ENCODE measurements at regions not wholly inside any gene's neighbourhood (a gene's known extent, or its start where the extent isn't known, plus 50 kb on each side); places are given as distances from the start of the nearest gene placed in this dataset.

DNA sequence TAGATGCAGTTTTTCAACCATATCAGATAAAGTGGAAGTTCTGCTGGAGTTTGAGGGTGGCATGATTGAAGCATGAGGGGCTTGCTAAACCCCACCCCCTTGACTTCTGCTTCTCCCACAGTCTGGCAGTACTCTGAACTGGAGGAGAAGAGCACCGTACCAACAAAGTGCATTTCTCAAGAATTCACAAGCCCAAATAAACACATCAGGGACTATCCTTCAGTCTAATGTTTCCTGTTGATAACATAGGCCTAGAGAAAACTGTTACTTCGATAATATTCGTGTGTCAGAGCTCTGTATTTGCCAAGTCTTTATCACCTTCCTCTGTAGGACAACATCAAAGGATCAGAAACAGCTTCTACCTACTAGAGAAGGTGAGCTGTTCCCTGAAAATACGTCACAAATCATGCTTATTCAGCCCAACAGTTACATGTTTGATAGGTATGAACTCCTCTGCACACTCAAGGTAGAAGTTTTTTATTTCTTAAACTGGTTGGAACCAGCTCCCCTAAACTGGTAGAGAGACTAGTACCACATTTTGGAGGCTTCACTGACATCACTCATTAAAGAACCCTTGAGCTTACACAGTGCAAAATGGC lies 117.8 kb upstream of the PRNP start:
- DNase-seq (ENCODE audit: insufficient read length, low spot score): no peak
- FAIRE-seq: no peak
- no peak for TF ChIP-seq POU2F2 (IDR thresholded peaks at IDR 0.05; ENCODE audit: low read depth, low read length)
- no peak for TF ChIP-seq TAF1 (IDR thresholded peaks at IDR 0.05; ENCODE audit: low read depth, low read length)
- TF ChIP-seq SPI1 (IDR thresholded peaks at IDR 0.05; ENCODE audit: low read depth, low read length): no peak
- no peak for TF ChIP-seq PAX5 (IDR thresholded peaks at IDR 0.05; ENCODE audit: insufficient read depth, low read length, severe bottlenecking)
- TF ChIP-seq POLR2A (IDR thresholded peaks at IDR 0.05; ENCODE audit: low read depth, low read length): no peak
- TF ChIP-seq POLR2AphosphoS5 (IDR thresholded peaks at IDR 0.05; ENCODE audit: low read depth, low read length): no peak

DNA sequence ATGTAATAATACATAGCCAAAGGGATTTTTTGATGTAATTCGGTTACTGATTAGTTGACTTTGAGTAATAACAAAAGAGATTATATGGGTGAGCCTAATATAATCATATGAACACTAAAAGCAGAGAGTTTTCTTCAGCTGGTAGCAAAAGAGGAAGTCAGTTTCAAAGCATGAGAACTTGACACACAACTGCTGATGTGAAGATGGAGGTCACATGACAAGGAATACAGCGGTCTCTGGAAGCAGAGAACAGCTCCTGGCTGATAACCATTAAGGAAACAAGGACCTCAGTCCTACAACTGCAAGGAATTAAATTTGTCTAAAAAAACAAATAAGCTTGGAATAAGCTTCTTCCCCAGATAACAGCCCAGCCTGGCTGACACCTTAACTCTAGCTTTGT lies 119.1 kb upstream of the PRNP start:
- FAIRE-seq: no peak
- no peak for TF ChIP-seq PAX5 (IDR thresholded peaks at IDR 0.05; ENCODE audit: insufficient read depth, low read length, severe bottlenecking)
- TF ChIP-seq SPI1 (IDR thresholded peaks at IDR 0.05; ENCODE audit: low read depth, low read length): peak; percentile 90
- no peak for TF ChIP-seq POLR2A (IDR thresholded peaks at IDR 0.05; ENCODE audit: low read depth, low read length)
- TF ChIP-seq TAF1 (IDR thresholded peaks at IDR 0.05; ENCODE audit: low read depth, low read length): no peak
- DNase-seq (ENCODE audit: insufficient read length, low spot score): no peak

DNA sequence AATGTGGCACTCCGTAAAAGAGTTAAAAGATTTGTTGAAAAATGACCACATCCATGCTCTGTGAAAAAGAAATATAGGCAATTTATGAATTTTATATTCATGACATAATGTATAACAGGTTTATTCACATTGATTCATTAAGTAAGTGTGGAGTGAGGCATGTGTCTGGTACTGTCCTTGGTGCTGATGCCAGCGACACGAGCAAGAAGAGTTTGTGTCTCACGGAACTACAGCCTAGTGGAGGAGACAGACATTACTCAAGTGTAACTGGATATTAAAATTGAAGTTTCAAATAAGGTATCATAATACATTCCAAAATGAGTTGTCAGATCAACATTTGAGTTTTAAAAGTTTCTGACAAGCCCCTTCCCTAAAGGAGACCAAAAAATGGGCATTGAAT lies 122.7 kb upstream of the PRNP start:
- FAIRE-seq: no peak
- TF ChIP-seq POU2F2 (IDR thresholded peaks at IDR 0.05; ENCODE audit: low read depth, low read length) (no peak), POLR2A (IDR thresholded peaks at IDR 0.05; ENCODE audit: low read depth, low read length) (no peak), TAF1 (IDR thresholded peaks at IDR 0.05; ENCODE audit: low read depth, low read length) (no peak), PAX5 (IDR thresholded peaks at IDR 0.05; ENCODE audit: insufficient read depth, low read length, severe bottlenecking) (no peak), POLR2AphosphoS5 (IDR thresholded peaks at IDR 0.05; ENCODE audit: low read depth, low read length) (no peak), SPI1 (IDR thresholded peaks at IDR 0.05; ENCODE audit: low read depth, low read length) (no peak)
- no peak for DNase-seq (ENCODE audit: insufficient read length, low spot score)

DNA sequence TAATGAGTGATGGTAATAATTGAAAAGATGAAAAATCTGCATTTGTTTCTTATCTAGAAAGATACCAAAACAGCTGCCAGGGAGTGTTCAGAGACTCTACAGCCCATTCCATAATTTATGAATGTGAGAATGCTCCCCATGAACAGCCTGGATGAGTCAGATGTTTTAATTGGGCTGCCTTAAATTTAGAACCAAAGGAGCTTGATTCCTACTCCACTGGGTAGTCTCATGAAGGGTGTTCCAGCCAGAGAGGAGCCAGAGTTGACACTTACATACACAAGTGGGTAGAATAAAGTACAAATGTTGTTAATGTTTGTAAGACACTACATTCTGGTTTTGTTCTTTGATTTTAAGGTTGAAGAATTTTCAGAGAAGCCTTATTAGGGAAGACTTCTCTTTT lies 123.2 kb upstream of the PRNP start:
- DNase-seq (ENCODE audit: insufficient read length, low spot score) (no peak), FAIRE-seq (no peak)
- no peak for TF ChIP-seq PAX5 (IDR thresholded peaks at IDR 0.05; ENCODE audit: insufficient read depth, low read length, severe bottlenecking)
- TF ChIP-seq POLR2AphosphoS5 (IDR thresholded peaks at IDR 0.05; ENCODE audit: low read depth, low read length): no peak
- TF ChIP-seq POU2F2 (IDR thresholded peaks at IDR 0.05; ENCODE audit: low read depth, low read length): no peak
- no peak for TF ChIP-seq TAF1 (IDR thresholded peaks at IDR 0.05; ENCODE audit: low read depth, low read length)
- TF ChIP-seq SPI1 (IDR thresholded peaks at IDR 0.05; ENCODE audit: low read depth, low read length): no peak
- no peak for TF ChIP-seq POLR2A (IDR thresholded peaks at IDR 0.05; ENCODE audit: low read depth, low read length)

DNA sequence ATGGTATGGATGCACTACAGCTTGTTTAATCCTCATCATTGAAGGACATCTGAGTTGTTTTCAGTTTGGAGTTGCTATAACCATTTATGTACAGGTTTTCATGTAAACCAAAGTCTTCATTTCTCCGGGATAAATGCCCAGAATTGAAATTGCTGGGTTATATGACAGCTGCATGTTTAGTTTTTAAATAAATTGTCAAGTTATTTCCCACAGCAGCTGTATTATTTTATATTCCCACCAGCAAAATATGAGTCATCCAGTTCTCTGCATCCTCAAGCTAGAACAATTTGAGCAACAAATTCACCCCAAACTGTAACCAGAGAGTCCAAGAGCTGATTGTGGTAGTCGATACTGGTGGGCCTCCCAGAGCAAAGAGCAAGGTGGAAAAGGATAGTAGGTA lies 125.6 kb upstream of the PRNP start:
- DNase-seq (ENCODE audit: insufficient read length, low spot score) (no peak), FAIRE-seq (no peak)
- no peak for TF ChIP-seq POLR2AphosphoS5 (IDR thresholded peaks at IDR 0.05; ENCODE audit: low read depth, low read length)
- no peak for TF ChIP-seq POU2F2 (IDR thresholded peaks at IDR 0.05; ENCODE audit: low read depth, low read length)
- TF ChIP-seq PAX5 (IDR thresholded peaks at IDR 0.05; ENCODE audit: insufficient read depth, low read length, severe bottlenecking): no peak
- TF ChIP-seq SPI1 (IDR thresholded peaks at IDR 0.05; ENCODE audit: low read depth, low read length): no peak
- no peak for TF ChIP-seq TAF1 (IDR thresholded peaks at IDR 0.05; ENCODE audit: low read depth, low read length)
- no peak for TF ChIP-seq POLR2A (IDR thresholded peaks at IDR 0.05; ENCODE audit: low read depth, low read length)

DNA sequence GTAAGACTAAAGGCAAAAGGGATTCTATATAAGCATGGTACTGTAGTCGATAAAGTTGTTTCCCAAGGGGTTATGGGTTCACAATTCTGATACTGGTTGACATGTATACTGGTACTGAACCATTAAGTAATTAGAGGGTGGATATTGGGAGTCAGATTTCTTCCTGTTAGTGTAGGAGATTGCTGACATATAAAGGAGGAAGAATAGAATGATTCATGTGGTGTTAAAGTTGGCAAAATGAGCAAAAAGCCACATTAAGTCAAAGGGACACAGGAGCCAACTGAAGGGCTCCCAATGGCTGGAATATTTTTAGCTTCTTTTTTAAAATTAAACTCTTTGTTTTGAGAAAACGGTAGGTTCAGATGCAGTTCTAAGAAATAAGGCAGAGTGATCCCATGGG lies 126.3 kb upstream of the PRNP start:
- DNase-seq (ENCODE audit: insufficient read length, low spot score) (no peak), FAIRE-seq (no peak)
- TF ChIP-seq POU2F2 (IDR thresholded peaks at IDR 0.05; ENCODE audit: low read depth, low read length) (no peak), PAX5 (IDR thresholded peaks at IDR 0.05; ENCODE audit: insufficient read depth, low read length, severe bottlenecking) (no peak), SPI1 (IDR thresholded peaks at IDR 0.05; ENCODE audit: low read depth, low read length) (no peak), TAF1 (IDR thresholded peaks at IDR 0.05; ENCODE audit: low read depth, low read length) (no peak), POLR2A (IDR thresholded peaks at IDR 0.05; ENCODE audit: low read depth, low read length) (no peak), POLR2AphosphoS5 (IDR thresholded peaks at IDR 0.05; ENCODE audit: low read depth, low read length) (no peak)

DNA sequence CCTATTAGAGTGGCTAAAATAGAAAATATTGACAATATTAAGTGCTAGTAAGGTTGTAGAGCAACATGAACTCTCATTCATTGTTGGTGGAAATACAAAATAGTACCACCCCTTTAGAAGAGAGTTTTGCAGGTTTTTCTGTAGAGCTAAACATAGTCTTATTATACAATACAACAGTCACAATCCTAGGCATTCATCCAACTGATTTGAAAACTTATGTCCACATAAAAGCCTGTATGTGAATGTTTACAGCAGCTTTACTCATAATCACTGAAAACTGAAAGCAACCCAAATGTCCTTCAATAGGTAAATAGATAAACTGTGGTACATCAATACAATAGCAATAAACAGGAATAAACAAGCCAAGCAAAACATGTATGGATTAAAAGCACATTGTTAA lies 127.2 kb upstream of the PRNP start:
- FAIRE-seq (no peak), DNase-seq (ENCODE audit: insufficient read length, low spot score) (no peak)
- TF ChIP-seq PAX5 (IDR thresholded peaks at IDR 0.05; ENCODE audit: insufficient read depth, low read length, severe bottlenecking): no peak
- no peak for TF ChIP-seq POU2F2 (IDR thresholded peaks at IDR 0.05; ENCODE audit: low read depth, low read length)
- TF ChIP-seq POLR2A (IDR thresholded peaks at IDR 0.05; ENCODE audit: low read depth, low read length): no peak
- no peak for TF ChIP-seq TAF1 (IDR thresholded peaks at IDR 0.05; ENCODE audit: low read depth, low read length)
- no peak for TF ChIP-seq POLR2AphosphoS5 (IDR thresholded peaks at IDR 0.05; ENCODE audit: low read depth, low read length)
- TF ChIP-seq SPI1 (IDR thresholded peaks at IDR 0.05; ENCODE audit: low read depth, low read length): no peak

DNA sequence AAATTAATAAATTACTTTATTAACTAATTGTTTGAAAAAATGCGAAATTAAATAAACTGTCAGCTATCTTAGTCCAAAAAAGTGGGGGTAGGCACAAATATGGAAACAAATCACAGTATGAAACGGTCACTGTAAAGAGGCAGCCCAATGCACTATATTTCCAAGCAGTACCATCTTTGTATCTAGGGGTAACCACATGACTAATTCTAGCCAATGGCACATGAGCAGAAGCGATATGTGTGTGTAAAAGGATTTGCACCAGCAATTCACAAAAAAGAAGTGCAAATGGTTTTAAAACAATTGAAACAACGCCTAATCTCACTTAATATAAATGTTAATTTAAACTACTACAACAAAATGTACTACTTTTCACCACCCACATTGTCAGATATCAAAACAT lies 129.5 kb upstream of the PRNP start:
- TF ChIP-seq PAX5 (IDR thresholded peaks at IDR 0.05; ENCODE audit: insufficient read depth, low read length, severe bottlenecking) (no peak), POLR2A (IDR thresholded peaks at IDR 0.05; ENCODE audit: low read depth, low read length) (no peak), TAF1 (IDR thresholded peaks at IDR 0.05; ENCODE audit: low read depth, low read length) (no peak)
- DNase-seq (ENCODE audit: insufficient read length, low spot score) (no peak), FAIRE-seq (no peak)

DNA sequence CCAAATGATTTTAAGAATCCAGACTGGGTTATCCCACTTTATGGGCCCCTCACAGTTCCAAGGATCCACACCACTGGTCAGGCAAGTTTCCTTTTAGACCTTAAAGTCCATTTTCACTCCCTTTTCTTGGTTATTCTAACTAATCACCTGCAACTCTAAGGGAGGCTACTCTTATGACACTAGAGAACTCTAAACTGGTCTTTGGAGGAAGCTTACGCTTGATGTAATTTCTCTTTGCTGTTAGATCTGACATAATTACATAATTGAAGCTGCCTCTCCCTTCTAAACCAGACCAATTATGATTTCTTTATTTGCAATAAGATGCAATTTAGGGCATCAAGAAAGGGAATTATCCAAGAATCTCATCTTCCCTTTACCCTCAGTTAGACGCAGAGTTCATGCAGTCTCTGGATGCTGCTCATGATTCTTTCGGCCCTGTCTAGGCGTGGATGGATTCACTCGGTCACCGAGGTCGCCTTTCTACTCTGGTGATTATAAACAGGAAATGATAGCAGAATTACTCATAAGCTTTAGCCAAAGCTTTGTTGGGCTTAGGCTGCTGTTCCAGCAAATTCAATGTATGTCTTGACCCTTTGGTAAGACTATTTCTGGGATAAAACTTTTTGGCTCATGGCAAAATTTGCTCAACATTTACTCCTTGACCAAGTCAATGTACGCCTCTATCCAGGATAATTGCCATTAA lies 130.9 kb upstream of the PRNP start:
- DNase-seq (ENCODE audit: insufficient read length, low spot score): no peak
- TF ChIP-seq SPI1 (IDR thresholded peaks at IDR 0.05; ENCODE audit: low read depth, low read length) (no peak), PAX5 (IDR thresholded peaks at IDR 0.05; ENCODE audit: insufficient read depth, low read length, severe bottlenecking) (no peak), POLR2A (IDR thresholded peaks at IDR 0.05; ENCODE audit: low read depth, low read length) (no peak), TAF1 (IDR thresholded peaks at IDR 0.05; ENCODE audit: low read depth, low read length) (no peak), POU2F2 (IDR thresholded peaks at IDR 0.05; ENCODE audit: low read depth, low read length) (no peak), POLR2AphosphoS5 (IDR thresholded peaks at IDR 0.05; ENCODE audit: low read depth, low read length) (no peak)
- no peak for FAIRE-seq

DNA sequence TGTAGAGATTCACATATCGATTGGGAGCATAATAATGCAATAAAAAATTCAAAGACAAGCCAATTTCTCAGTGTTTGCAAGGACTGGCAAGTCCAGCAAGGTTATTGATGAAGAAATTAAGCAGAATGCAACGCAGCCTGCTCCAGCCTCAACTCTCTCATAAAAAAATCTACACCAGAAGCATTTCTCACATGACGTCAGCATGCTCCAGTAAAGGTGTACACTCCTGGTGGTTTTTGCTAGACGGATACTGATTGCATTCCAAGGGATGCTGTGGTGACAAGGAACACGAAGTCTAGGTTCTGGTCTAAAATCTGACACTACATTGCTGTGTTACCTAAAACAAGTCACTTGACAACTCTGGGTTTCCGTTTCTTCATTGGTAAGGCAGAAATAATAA lies 131.9 kb upstream of the PRNP start:
- TF ChIP-seq PAX5 (IDR thresholded peaks at IDR 0.05; ENCODE audit: insufficient read depth, low read length, severe bottlenecking) (no peak), POLR2A (IDR thresholded peaks at IDR 0.05; ENCODE audit: low read depth, low read length) (no peak), TAF1 (IDR thresholded peaks at IDR 0.05; ENCODE audit: low read depth, low read length) (no peak), POU2F2 (IDR thresholded peaks at IDR 0.05; ENCODE audit: low read depth, low read length) (no peak), POLR2AphosphoS5 (IDR thresholded peaks at IDR 0.05; ENCODE audit: low read depth, low read length) (no peak), SPI1 (IDR thresholded peaks at IDR 0.05; ENCODE audit: low read depth, low read length) (no peak)
- DNase-seq (ENCODE audit: insufficient read length, low spot score) (no peak), FAIRE-seq (no peak)
